Parathyroid adenoma (tissue), 2 donors: ENCODE measurements at regions not wholly inside any gene's neighbourhood (a gene's known extent, or its start where the extent isn't known, plus 50 kb on each side); places are given as distances from the start of the nearest gene placed in this dataset.

ENCODE experiments used
- H2AFZ ChIP-seq: fragments of 300-600 bp; sonication (generic); one replicate; pipeline ENCODE4 v1.7.0; 2017; ENCODE audit warnings: antibody characterized with exemption, mild to moderate bottlenecking
- H3K27ac ChIP-seq: fragments of 300-600 bp; sonication (generic); one replicate; pipeline ENCODE4 v1.7.0; 2017
- H3K27me3 ChIP-seq: fragments of 300-600 bp; sonication (generic); one replicate; pipeline ENCODE4 v1.7.0; 2017; ENCODE audit warnings: low read length; ENCODE audit not compliant: control insufficient read depth, insufficient read depth
- H3K36me3 ChIP-seq: fragments of 300-600 bp; sonication (generic); one replicate; pipeline ENCODE4 v1.7.0; 2017; ENCODE audit warnings: low read length; ENCODE audit not compliant: control insufficient read depth, insufficient read depth
- H3K4me1 ChIP-seq: fragments of 300-600 bp; sonication (generic); one replicate; pipeline ENCODE4 v1.7.0; 2017; ENCODE audit warnings: control low read depth
- H3K4me2 ChIP-seq: fragments of 300-600 bp; sonication (generic); one replicate; pipeline ENCODE4 v1.7.0; 2017; ENCODE audit warnings: low read length
- H3K4me3 ChIP-seq: fragments of 300-600 bp; sonication (generic); one replicate; pipeline ENCODE4 v1.7.0; 2017; ENCODE audit warnings: low read depth, low read length
- H3K79me2 ChIP-seq: fragments of 300-600 bp; sonication (generic); one replicate; pipeline ENCODE4 v1.7.0; 2017; ENCODE audit warnings: control low read depth
- H3K9ac ChIP-seq: fragments of 300-600 bp; sonication (generic); one replicate; pipeline ENCODE4 v1.7.0; 2017; ENCODE audit warnings: mild to moderate bottlenecking
- H3K9me3 ChIP-seq: fragments of 300-600 bp; sonication (generic); one replicate; pipeline ENCODE4 v1.7.0; 2017; ENCODE audit warnings: low read length; ENCODE audit not compliant: control insufficient read depth
- CTCF ChIP-seq: fragments of 300-600 bp; sonication (generic); IDR thresholded peaks from one replicate; pipeline ENCODE4 v1.7.0; 2017; ENCODE audit warnings: antibody characterized with exemption, mild to moderate bottlenecking
- donor health status: primary hyperparathyroidism.

DNA sequence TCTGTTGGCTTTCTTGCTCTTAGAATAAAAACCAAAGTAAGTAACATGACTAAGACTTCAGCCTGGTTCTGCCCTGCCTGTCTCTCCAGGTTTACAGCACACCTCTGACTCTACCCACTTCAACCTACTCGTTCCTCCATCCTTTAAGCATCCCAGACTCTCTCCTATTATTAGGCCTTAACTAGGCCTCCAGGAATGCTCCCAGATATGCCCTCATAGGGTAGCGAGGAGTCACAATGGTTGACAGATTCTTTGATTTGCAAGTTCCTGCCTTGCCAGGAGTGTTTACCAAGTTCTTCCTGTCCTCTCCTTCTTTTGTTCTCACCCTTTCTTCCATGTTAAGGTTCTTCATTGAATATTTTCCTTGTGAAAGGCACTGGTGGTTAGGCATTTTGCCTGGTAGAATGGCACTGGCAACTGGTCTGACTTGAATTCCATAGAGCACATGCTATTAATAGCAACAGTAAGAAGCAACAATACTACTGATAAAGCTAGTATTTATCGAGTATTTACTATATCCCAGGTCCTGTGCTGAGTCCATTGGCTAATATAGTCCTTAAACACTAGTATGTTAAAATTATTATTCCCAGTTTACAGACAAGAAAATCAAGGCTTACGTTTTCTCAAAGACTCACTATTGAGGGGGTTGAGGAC lies 327.9 kb upstream of the PRKCQ start:
- Histone ChIP-seq H2AFZ (no peak overlapping the region), H3K4me3 (no peak overlapping the region), H3K4me1 (no peaks in the 10 kb centered on the region), H3K79me2 (no peaks in the 10 kb centered on the region), H3K9ac (no peak overlapping the region), H3K27me3 (no peaks in the 10 kb centered on the region), H3K9me3 (no peaks in the 10 kb centered on the region), H3K27ac (no peak overlapping the region), H3K36me3 (no peaks in the 10 kb centered on the region), H3K4me2 (no peak overlapping the region)
- TF ChIP-seq CTCF, result no peak

DNA sequence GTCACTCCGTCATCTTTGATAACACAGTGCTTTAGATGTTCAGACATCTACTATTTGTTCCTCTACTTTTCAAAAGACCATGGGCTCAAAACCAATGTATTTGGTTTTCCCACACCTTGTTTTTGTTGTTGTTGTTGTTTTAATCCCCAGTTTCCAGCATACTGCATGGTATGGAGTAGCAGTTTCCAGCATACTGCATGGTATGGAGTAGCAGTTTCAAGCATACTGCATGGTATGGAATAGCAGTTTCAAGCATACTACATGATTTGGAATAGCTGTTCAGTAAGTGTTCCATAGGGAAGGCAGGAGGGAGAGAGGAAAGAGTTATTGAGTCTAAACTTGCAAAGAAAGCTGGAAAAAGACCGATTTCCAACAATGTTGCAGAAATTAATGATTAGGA lies 314.3 kb upstream of the PRKCQ start:
- Histone ChIP-seq H3K9ac (no peak overlapping the region), H3K27ac (no peak overlapping the region), H3K9me3 (no peaks in the 10 kb centered on the region), H3K79me2 (no peaks in the 10 kb centered on the region), H3K36me3 (no peaks in the 10 kb centered on the region), H3K4me1 (no peaks in the 10 kb centered on the region), H3K4me3 (no peak overlapping the region), H3K27me3 (no peaks in the 10 kb centered on the region), H2AFZ (no peak overlapping the region), H3K4me2 (no peak overlapping the region)
- TF ChIP-seq CTCF, result no peak

DNA sequence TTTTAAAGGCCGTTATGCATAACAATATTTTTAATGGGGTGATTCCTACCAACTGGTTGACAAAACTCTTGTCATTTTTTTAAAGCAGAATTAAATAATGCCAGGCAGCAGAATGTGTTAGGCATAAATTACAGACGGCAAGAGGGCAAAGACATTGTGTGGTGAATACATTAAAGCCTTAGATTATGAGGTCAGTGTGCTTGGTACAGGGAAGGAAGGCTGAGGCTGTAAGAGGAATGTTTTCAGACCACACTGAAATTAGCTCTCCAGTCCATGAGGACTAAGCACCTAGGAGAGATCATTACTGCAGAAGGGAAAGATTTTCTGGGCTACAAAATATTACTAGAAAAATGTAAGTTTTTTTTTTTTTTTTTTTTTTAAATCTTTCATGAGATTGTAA lies 312.8 kb upstream of the PRKCQ start:
- Histone ChIP-seq H3K27ac (no peak overlapping the region), H2AFZ (no peak overlapping the region), H3K36me3 (no peaks in the 10 kb centered on the region), H3K4me3 (no peak overlapping the region), H3K27me3 (no peaks in the 10 kb centered on the region), H3K4me1 (no peaks in the 10 kb centered on the region), H3K4me2 (no peak overlapping the region), H3K9me3 (no peaks in the 10 kb centered on the region), H3K79me2 (no peaks in the 10 kb centered on the region), H3K9ac (no peak overlapping the region)
- no peak for TF ChIP-seq CTCF

GRCh38 chr10:6891924-6892323 lies 311.8 kb upstream of the PRKCQ start:
- no peak overlapping the region for H3K27ac ChIP-seq
- H3K4me2 ChIP-seq, result no peak overlapping the region
- H3K36me3 ChIP-seq, result no peaks in the 10 kb centered on the region
- no peak overlapping the region for H3K4me3 ChIP-seq
- H3K79me2 ChIP-seq, result no peaks in the 10 kb centered on the region
- no peak for TF ChIP-seq CTCF
- no peak overlapping the region for H2AFZ ChIP-seq
- no peak overlapping the region for H3K9ac ChIP-seq
- H3K4me1 ChIP-seq, result no peaks in the 10 kb centered on the region
- H3K9me3 ChIP-seq, result no peaks in the 10 kb centered on the region
- no peaks in the 10 kb centered on the region for H3K27me3 ChIP-seq

GRCh38 chr10:6889718-6890117 lies 309.6 kb upstream of the PRKCQ start:
- Histone ChIP-seq H3K27me3 (no peaks in the 10 kb centered on the region), H3K27ac (no peak overlapping the region), H2AFZ (no peak overlapping the region), H3K4me1 (no peaks in the 10 kb centered on the region), H3K79me2 (no peaks in the 10 kb centered on the region), H3K9ac (no peak overlapping the region), H3K36me3 (no peaks in the 10 kb centered on the region), H3K4me3 (no peak overlapping the region), H3K9me3 (no peaks in the 10 kb centered on the region), H3K4me2 (no peak overlapping the region)
- TF ChIP-seq CTCF, result no peak
